Duodenal mucosa (tissue), 2 donors: ENCODE measurements at regions not wholly inside any gene's neighbourhood (a gene's known extent, or its start where the extent isn't known, plus 50 kb on each side); places are given as distances from the start of the nearest gene placed in this dataset.
"Not testable (repeated sequence)": the region's sequence is repeated elsewhere in the genome, so short reads cannot be mapped to it uniquely, and the experiment has no call there.

ENCODE experiments used
- H3K27ac ChIP-seq: one replicate; pipeline ENCODE4 v1.7.0; 2013; ENCODE audit warnings: low read depth, low read length
- H3K27me3 ChIP-seq, 2 donors: one replicate each; pipeline ENCODE4 v1.7.0; 2013; ENCODE audit warnings: low read length in 2 of 2, control low read depth in 1 of 2; ENCODE audit not compliant: insufficient read depth in 2 of 2, control insufficient read depth in 1 of 2
- H3K36me3 ChIP-seq, 2 donors: one replicate each; pipeline ENCODE4 v1.7.0; 2013; ENCODE audit warnings: low read length in 2 of 2, control low read depth in 1 of 2; ENCODE audit not compliant: insufficient read depth in 2 of 2, control insufficient read depth in 1 of 2
- H3K4me1 ChIP-seq, 2 donors: one replicate each; pipeline ENCODE4 v1.7.0; 2013; ENCODE audit warnings: low read length in 2 of 2, control low read depth in 1 of 2; ENCODE audit not compliant: insufficient read depth in 2 of 2, control insufficient read depth in 1 of 2
- H3K4me3 ChIP-seq, 2 donors: one replicate each; pipeline ENCODE4 v1.7.0; 2013; ENCODE audit warnings: low read length in 2 of 2, low read depth in 1 of 2
- H3K9ac ChIP-seq, 2 donors: one replicate each; pipeline ENCODE4 v1.7.0; 2013; ENCODE audit warnings: low read length in 2 of 2, low read depth in 1 of 2
- H3K9me3 ChIP-seq, 2 donors: one replicate each; pipeline ENCODE4 v1.7.0; 2013; ENCODE audit warnings: low read length in 2 of 2, control low read depth in 1 of 2; ENCODE audit not compliant: control insufficient read depth in 1 of 2

- Histone ChIP-seq H3K9me3 (no peaks in the 10 kb centered on the region), H3K4me3 (no peak overlapping the region), H3K36me3 (no peaks in the 10 kb centered on the region), H3K9ac (no peak overlapping the region), H3K27me3 (no peaks in the 10 kb centered on the region), H3K27ac (no peak overlapping the region), H3K4me1 (no peaks in the 10 kb centered on the region)
Observed at GRCh38 chr5:158244882-158245281, 385.9 kb upstream of the CLINT1 start.

GRCh38 chr5:158236511-158237335 is 377.8 kb upstream of the CLINT1 start:
- Histone ChIP-seq H3K4me1 (no peaks in the 10 kb centered on the region), H3K9me3 (no peaks in the 10 kb centered on the region), H3K9ac (no peak overlapping the region), H3K27ac (no peak overlapping the region), H3K27me3 (no peaks in the 10 kb centered on the region), H3K4me3 (no peak overlapping the region), H3K36me3 (no peaks in the 10 kb centered on the region)

- Histone ChIP-seq H3K27me3 (no peaks in the 10 kb centered on the region), H3K9ac (no peak overlapping the region), H3K27ac (no peak overlapping the region), H3K36me3 (no peaks in the 10 kb centered on the region), H3K9me3 (no peaks in the 10 kb centered on the region), H3K4me1 (no peaks in the 10 kb centered on the region), H3K4me3 (no peak overlapping the region)
Observed at GRCh38 chr5:158235159-158235547, 376.2 kb upstream of the CLINT1 start.

DNA sequence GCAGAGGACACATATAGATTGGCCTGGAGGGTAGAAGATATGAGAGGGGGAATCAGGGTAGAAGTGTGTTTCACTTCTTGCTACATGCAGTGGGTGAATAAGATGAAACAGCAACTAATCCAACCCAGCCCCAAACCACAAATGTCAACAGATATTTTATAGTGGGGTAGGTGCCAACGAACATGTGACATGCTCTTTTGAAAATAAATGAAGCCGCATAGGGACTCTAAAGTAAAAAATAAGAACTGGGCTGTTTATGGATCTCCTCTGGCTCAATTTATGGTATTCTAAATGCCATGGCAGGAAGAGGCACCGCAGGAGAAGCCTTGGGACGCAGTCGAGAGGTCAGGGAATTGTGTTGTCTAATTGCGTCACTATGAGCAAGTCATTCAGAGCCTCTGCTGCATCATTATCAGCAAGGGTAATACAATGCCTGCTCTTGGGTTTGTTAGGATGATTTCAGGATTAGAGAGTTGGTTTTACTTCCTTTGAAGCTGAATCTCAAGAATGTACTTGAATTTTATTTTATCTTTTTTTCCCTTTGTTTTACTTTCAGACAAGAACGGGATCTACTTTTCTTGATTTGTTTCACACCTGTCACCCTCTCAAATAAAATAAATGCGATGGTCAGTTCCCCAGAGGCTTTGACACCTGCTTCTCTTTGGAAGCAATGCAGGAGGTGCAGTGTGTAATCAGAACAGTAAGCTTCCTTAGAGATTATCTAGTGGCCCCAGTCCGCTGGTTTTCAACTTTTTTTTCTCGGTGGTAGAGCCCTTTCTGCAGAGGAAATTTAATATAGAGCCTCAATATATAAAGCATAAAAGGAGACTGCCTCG is 375.6 kb upstream of the CLINT1 start:
- H3K27ac ChIP-seq: no peak overlapping the region
- H3K9me3 ChIP-seq: no peaks in the 10 kb centered on the region
- no peaks in the 10 kb centered on the region for H3K4me1 ChIP-seq
- no peak overlapping the region for H3K9ac ChIP-seq
- no peaks in the 10 kb centered on the region for H3K36me3 ChIP-seq
- H3K27me3 ChIP-seq: no peaks in the 10 kb centered on the region
- no peak overlapping the region for H3K4me3 ChIP-seq

- no peaks in the 10 kb centered on the region for H3K4me1 ChIP-seq
- no peaks in the 10 kb centered on the region for H3K9me3 ChIP-seq
- H3K9ac ChIP-seq: no peak overlapping the region
- H3K27ac ChIP-seq: no peak overlapping the region
- no peak overlapping the region for H3K4me3 ChIP-seq
- H3K36me3 ChIP-seq: no peaks in the 10 kb centered on the region
- no peaks in the 10 kb centered on the region for H3K27me3 ChIP-seq
Observed at GRCh38 chr5:158233735-158234322, 374.9 kb upstream of the CLINT1 start.

DNA sequence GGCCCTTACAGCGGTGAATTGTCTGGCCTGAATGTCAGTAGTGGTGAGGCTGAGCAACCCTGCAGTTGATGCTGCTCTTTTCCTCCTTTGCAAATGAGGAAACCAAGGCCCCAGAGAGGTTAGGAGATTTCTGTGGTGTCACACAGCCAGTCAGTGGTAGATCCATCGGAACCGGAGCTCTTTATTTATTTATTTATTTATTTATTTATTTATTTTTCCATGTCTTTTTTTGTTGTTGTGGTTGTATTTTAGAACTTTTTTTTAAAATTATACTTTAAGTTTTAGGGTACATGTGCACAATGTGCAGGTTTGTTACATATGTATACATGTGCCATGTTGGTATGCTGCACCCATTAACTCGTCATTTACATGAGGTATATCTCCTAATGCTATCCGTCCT is 368.4 kb upstream of the CLINT1 start:
- not testable (repeated sequence) for H3K4me3 ChIP-seq, H3K27me3 ChIP-seq, H3K9me3 ChIP-seq, H3K36me3 ChIP-seq, H3K9ac ChIP-seq, H3K27ac ChIP-seq, H3K4me1 ChIP-seq

DNA sequence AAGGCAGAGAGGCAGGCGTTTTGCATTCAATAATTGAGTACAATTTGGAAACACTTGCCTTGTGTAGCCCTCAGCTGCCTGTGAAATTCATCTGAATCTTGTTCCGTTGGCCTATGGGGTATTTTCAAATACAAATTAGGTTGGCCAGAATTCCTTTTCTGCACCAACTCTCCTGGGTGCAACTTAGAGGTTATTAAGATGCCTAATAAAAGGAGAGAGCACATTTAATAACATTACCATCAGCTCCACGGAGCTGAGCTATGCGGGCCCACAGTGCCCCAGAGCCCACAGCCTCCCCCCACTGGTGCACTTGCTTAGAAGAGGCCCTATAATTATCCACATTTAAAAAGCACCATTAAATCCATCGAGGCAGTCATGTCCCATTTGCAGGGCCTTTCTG is 367.6 kb upstream of the CLINT1 start:
- Histone ChIP-seq H3K36me3 (no peaks in the 10 kb centered on the region), H3K27me3 (no peaks in the 10 kb centered on the region), H3K9me3 (no peaks in the 10 kb centered on the region), H3K27ac (no peak overlapping the region), H3K9ac (no peak overlapping the region), H3K4me3 (no peak overlapping the region), H3K4me1 (no peaks in the 10 kb centered on the region)

DNA sequence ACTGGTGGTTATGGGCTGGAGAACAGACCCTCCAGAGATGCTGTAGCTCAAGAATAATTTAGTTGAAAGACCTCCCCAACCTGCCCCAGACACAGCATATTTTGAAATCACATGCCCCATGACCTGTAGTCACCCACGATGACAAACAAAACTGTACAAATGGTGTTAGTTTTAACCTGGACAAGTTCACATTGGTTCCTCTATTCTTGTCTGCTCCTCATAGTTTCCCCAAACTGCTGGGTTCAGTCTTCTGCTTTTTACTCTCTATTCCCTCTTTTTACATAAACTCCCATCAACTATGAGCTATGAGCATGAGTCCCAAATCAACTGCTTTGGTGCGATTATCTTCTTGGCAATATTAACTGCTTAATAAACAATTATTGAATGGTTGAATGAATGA is 365.3 kb upstream of the CLINT1 start:
- no peak overlapping the region for H3K9ac ChIP-seq
- H3K4me3 ChIP-seq: no peak overlapping the region
- no peaks in the 10 kb centered on the region for H3K27me3 ChIP-seq
- no peaks in the 10 kb centered on the region for H3K9me3 ChIP-seq
- no peaks in the 10 kb centered on the region for H3K36me3 ChIP-seq
- H3K27ac ChIP-seq: no peak overlapping the region
- no peaks in the 10 kb centered on the region for H3K4me1 ChIP-seq

DNA sequence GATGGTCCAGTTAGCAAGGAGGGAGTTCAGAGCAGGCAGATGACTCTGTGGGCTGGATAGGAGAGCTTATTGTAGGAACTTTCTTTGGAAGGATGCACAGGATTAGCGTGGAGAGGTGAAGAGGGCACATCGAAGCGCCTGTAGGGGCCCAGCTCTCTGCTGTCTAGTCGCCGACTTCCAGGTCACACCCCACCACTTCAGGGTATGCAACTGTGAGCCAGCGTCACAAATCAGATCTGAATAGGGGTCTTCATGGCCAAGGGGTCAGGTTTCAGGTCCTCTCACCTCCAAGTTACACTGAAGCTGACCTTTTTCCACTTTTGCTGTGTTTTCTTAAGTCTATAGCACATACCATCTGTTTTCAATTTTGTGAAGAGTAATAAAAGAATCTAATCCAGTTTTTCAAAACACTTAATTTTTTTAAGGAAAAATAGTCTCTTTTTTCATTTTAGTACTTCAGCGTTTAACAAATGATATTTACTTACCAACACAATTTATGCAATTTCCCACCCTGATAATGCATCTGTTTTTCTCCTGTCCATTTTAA is 364.2 kb upstream of the CLINT1 start:
- no peak overlapping the region for H3K4me3 ChIP-seq
- H3K27ac ChIP-seq: no peak overlapping the region
- no peaks in the 10 kb centered on the region for H3K4me1 ChIP-seq
- no peaks in the 10 kb centered on the region for H3K27me3 ChIP-seq
- no peak overlapping the region for H3K9ac ChIP-seq
- H3K36me3 ChIP-seq: no peaks in the 10 kb centered on the region
- no peaks in the 10 kb centered on the region for H3K9me3 ChIP-seq

DNA sequence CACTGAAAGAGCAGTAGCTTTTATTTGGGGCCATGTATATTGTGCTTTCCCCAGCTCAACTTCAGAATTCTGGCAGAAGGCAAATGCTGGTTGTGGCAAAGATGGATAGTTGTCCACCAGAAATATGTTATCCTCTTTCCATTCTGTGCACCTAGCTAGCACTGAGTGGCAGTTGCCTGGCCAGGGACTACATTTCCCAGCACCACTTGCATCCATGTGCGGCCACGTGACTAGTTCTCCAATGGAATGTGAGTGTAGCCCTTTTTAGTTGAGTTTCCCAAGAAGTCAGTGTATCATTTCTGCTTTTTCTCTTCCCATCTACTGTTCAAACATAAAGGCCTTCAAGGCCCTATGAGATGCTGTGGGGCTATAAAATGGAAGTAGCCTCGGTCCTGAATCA is 354.0 kb upstream of the CLINT1 start:
- Histone ChIP-seq H3K27ac (no peak overlapping the region), H3K4me3 (no peak overlapping the region), H3K27me3 (no peaks in the 10 kb centered on the region), H3K4me1 (no peaks in the 10 kb centered on the region), H3K9ac (no peak overlapping the region), H3K9me3 (no peaks in the 10 kb centered on the region), H3K36me3 (no peaks in the 10 kb centered on the region)
